GM18868 (cell line): ENCODE measurements at regions not wholly inside any gene's neighbourhood (a gene's known extent, or its start where the extent isn't known, plus 50 kb on each side); places are given as distances from the start of the nearest gene placed in this dataset.

ENCODE experiments used
- ATAC-seq: cut with Tn5 transposase; IDR thresholded peaks from one replicate; pipeline ENCODE4 v1.9.1; 2021; ENCODE audit warnings: mild to moderate bottlenecking, moderate library complexity; ENCODE audit not compliant: unreplicated experiment

GRCh38 chr6:168734523-168734922 is 293.5 kb downstream of the SMOC2 start:
- ATAC-seq, result no peak

- ATAC-seq, result no peak
Measured at GRCh38 chr6:168732676-168733075, 291.7 kb downstream of the SMOC2 start.

- no peak for ATAC-seq
Measured at GRCh38 chr6:168730931-168731716, 290.1 kb downstream of the SMOC2 start.

- ATAC-seq, result no peak
Measured at GRCh38 chr6:168728056-168728455, 287.1 kb downstream of the SMOC2 start.

- ATAC-seq, result no peak
Measured at GRCh38 chr6:168726312-168726856, 285.4 kb downstream of the SMOC2 start.

- ATAC-seq, result no peak
Measured at GRCh38 chr6:168725802-168726201, 284.8 kb downstream of the SMOC2 start.

DNA sequence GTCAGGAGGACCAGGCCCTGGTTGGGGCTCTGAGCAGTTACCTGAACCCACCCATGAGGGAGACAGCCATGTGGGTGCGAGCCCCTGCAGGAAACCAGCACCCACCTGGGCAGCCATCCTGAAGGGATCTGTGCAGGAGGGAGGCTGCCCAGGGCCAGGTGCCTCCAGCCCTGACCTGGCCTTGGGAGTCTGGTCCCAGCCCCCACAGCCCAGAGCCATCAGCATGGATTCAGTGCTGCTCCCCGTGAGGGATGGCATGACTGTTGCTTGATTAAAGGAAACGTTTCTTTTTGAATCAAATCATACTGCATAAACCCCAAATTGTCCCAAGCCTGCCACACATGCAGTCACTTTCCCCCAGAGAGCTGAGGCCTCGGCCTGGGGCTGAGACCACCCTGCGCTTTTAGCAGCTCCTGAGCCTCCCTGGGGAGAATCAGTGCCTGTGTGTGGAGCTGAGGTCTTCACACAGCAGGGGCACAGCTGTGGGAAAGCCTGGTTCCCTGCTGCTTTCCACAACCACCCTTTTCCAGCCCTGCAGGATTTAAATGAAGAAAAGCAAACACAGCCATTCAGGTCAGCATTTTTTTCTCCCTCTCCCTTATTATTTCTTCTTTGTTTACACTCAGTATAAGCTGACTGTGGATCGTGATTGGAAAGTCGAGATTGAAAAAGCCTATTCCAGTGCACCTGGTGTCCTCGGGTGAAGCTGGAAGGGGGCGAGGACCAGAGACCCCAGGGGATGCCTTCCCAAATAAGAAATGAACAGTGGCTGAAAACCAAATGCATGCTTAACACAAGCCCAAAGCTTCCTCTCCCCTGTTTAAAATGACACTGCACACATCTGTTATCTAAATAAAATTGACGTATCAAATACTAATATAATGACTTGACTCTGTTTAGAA is 283.9 kb downstream of the SMOC2 start:
- ATAC-seq, result no peak

GRCh38 chr6:168724033-168724432 is 283.0 kb downstream of the SMOC2 start:
- no peak for ATAC-seq

GRCh38 chr6:168722397-168722796 is 281.4 kb downstream of the SMOC2 start:
- ATAC-seq, result no peak

DNA sequence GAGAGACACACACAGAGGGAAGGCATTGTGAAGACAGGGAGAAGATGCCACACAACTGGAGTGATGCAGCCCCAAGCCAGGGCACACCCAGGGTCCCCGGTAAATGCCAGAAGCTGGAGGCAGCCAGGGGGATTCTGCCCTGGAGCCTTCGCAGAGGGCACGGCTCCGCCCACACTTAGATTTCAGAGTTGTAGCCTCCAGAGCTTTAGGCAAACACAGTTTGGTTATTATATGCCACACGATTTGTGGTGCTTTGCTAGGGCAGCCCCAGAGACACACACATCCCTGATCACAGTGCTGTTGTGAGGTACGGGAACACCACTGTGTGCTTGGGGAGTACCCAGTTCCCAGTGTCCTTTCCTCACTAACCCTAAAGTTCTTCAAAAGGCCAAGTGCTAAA is 280.6 kb downstream of the SMOC2 start:
- ATAC-seq, result no peak

GRCh38 chr6:168719901-168720300 is 278.9 kb downstream of the SMOC2 start:
- ATAC-seq, result no peak

- no peak for ATAC-seq
Measured at GRCh38 chr6:168718821-168719475, 278.0 kb downstream of the SMOC2 start.
